Mammary epithelial cell (primary cell): ENCODE measurements at regions not wholly inside any gene's neighbourhood (a gene's known extent, or its start where the extent isn't known, plus 50 kb on each side); places are given as distances from the start of the nearest gene placed in this dataset.

Experiments used
- EZH2 ChIP-seq: IDR thresholded peaks from 2 replicates; pipeline ENCODE4 v1.6.1; 2012; ENCODE audit warnings: low read length, inconsistent platforms, borderline replicate concordance
- TF ChIP-seq, protein P1 (sequence below), 2 donors: IDR thresholded peaks in 1 of 2; conservative IDR thresholded peaks in 1 of 2; 2 replicates each; pipeline ENCODE4 v1.5.1; 2011 to 2012; ENCODE audit warnings: inconsistent platforms in 2 of 2, low read length in 2 of 2, mild to moderate bottlenecking in 2 of 2, control low read depth in 1 of 2, low read depth in 1 of 2; ENCODE audit not compliant: insufficient read depth in 1 of 2; ENCODE audit errors: extremely low read depth in 1 of 2

DNA sequence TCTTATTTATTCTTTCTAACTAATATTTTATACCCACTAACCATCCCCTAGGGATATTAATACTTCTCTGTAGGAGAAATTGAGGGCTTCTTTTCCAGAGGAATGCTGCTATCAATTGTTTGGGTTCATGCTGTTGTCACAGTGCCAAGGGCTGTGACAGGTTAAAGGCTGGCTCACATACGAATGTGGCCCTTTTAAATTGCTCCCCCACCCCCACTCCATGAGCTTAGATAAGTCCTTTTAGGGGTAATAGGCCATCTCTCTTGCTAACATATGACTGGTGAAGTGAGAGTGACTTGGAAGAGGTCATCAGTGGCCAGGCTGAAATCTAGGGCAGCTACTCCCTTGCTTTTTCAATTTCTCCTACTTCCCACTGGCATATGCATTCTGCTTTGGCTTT is 121.9 kb upstream of the DPH6 start:
- no peak for TF ChIP-seq EZH2
- TF ChIP-seq, protein P1, sequence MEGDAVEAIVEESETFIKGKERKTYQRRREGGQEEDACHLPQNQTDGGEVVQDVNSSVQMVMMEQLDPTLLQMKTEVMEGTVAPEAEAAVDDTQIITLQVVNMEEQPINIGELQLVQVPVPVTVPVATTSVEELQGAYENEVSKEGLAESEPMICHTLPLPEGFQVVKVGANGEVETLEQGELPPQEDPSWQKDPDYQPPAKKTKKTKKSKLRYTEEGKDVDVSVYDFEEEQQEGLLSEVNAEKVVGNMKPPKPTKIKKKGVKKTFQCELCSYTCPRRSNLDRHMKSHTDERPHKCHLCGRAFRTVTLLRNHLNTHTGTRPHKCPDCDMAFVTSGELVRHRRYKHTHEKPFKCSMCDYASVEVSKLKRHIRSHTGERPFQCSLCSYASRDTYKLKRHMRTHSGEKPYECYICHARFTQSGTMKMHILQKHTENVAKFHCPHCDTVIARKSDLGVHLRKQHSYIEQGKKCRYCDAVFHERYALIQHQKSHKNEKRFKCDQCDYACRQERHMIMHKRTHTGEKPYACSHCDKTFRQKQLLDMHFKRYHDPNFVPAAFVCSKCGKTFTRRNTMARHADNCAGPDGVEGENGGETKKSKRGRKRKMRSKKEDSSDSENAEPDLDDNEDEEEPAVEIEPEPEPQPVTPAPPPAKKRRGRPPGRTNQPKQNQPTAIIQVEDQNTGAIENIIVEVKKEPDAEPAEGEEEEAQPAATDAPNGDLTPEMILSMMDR (conservative IDR thresholded peaks at IDR 0.05 in 1 of 2, IDR thresholded peaks at IDR 0.05 in 1 of 2; ENCODE audit: extremely low read depth in 1 of 2, insufficient read depth in 1 of 2, low read depth in 1 of 2, low read length in 2 of 2) = no peak
